Activated T-helper 17 cell treated with anti-CD3 and anti-CD28 coated beads, Interleukin-2, amount 50 U/mL, for 72 hours (primary cell): ENCODE measurements at regions not wholly inside any gene's neighbourhood (a gene's known extent, or its start where the extent isn't known, plus 50 kb on each side); places are given as distances from the start of the nearest gene placed in this dataset.

ENCODE experiments used
- ATAC-seq: fragments of 150-1000 bp; cut with Tn5 transposase; replicated peaks from 2 replicates; pipeline ENCODE4 v1.10.0; 2021; ENCODE audit warnings: mild to moderate bottlenecking, moderate library complexity
- H3K27ac Mint-ChIP-seq: one replicate; pipeline ENCODE4 v1.8.0; 2022; ENCODE audit warnings: mixed read lengths
- H3K27me3 Mint-ChIP-seq: one replicate; pipeline ENCODE4 v1.8.0; 2022; ENCODE audit warnings: mixed read lengths
- H3K36me3 Mint-ChIP-seq: one replicate; pipeline ENCODE4 v1.8.0; 2022; ENCODE audit warnings: low read depth, mild to moderate bottlenecking, mixed read lengths
- H3K4me1 Mint-ChIP-seq: one replicate; pipeline ENCODE4 v1.8.0; 2022; ENCODE audit warnings: mixed read lengths
- H3K4me3 Mint-ChIP-seq: one replicate; pipeline ENCODE4 v1.8.0; 2022; ENCODE audit warnings: mild to moderate bottlenecking, mixed read lengths
- H3K9me3 Mint-ChIP-seq: one replicate; pipeline ENCODE4 v1.8.0; 2022; ENCODE audit warnings: mixed read lengths

- Mint-ChIP-seq H3K4me1 (no peaks in the 10 kb centered on the region), H3K36me3 (no peaks in the 10 kb centered on the region), H3K4me3 (no peak overlapping the region), H3K27me3 (no peaks in the 10 kb centered on the region), H3K27ac (no peak overlapping the region), H3K9me3 (peaks cover 14% of the 10 kb centered on the region)
- no peak for ATAC-seq
These were observed 209.8 kb upstream of the CTAGE1 start for GRCh38 chr18:22627506-22627905.

GRCh38 chr18:22628795-22629510, 211.2 kb upstream of the CTAGE1 start:
- Mint-ChIP-seq H3K4me1 (no peaks in the 10 kb centered on the region), H3K36me3 (no peaks in the 10 kb centered on the region), H3K4me3 (no peak overlapping the region), H3K9me3 (peaks cover 7% of the 10 kb centered on the region), H3K27ac (no peak overlapping the region), H3K27me3 (no peaks in the 10 kb centered on the region)
- ATAC-seq = no peak

- ATAC-seq = no peak
- peaks cover 6% of the 10 kb centered on the region for H3K9me3 Mint-ChIP-seq
- no peaks in the 10 kb centered on the region for H3K36me3 Mint-ChIP-seq
- no peak overlapping the region for H3K4me3 Mint-ChIP-seq
- H3K27me3 Mint-ChIP-seq = no peaks in the 10 kb centered on the region
- no peak overlapping the region for H3K27ac Mint-ChIP-seq
- no peaks in the 10 kb centered on the region for H3K4me1 Mint-ChIP-seq
These were observed 213.3 kb upstream of the CTAGE1 start for GRCh38 chr18:22630980-22631379.

- H3K4me3 Mint-ChIP-seq = no peak overlapping the region
- H3K27ac Mint-ChIP-seq = no peak overlapping the region
- peaks cover 9% of the 10 kb centered on the region for H3K9me3 Mint-ChIP-seq
- H3K27me3 Mint-ChIP-seq = no peaks in the 10 kb centered on the region
- H3K4me1 Mint-ChIP-seq = no peaks in the 10 kb centered on the region
- no peaks in the 10 kb centered on the region for H3K36me3 Mint-ChIP-seq
- no peak for ATAC-seq
These were observed 214.5 kb upstream of the CTAGE1 start for GRCh38 chr18:22632191-22632590.

- Mint-ChIP-seq H3K36me3 (no peaks in the 10 kb centered on the region), H3K27me3 (no peaks in the 10 kb centered on the region), H3K4me1 (no peaks in the 10 kb centered on the region), H3K9me3 (peaks cover 19% of the 10 kb centered on the region), H3K27ac (no peak overlapping the region), H3K4me3 (no peak overlapping the region)
- ATAC-seq = no peak
These were observed 216.7 kb upstream of the CTAGE1 start for GRCh38 chr18:22634464-22634863.

- peaks cover 19% of the 10 kb centered on the region for H3K9me3 Mint-ChIP-seq
- H3K36me3 Mint-ChIP-seq = no peaks in the 10 kb centered on the region
- no peaks in the 10 kb centered on the region for H3K4me1 Mint-ChIP-seq
- H3K27me3 Mint-ChIP-seq = no peaks in the 10 kb centered on the region
- H3K27ac Mint-ChIP-seq = no peak overlapping the region
- no peak overlapping the region for H3K4me3 Mint-ChIP-seq
- no peak for ATAC-seq
These were observed 220.1 kb upstream of the CTAGE1 start for GRCh38 chr18:22637787-22638186.

- ATAC-seq = no peak
- no peak overlapping the region for H3K4me3 Mint-ChIP-seq
- H3K9me3 Mint-ChIP-seq = peaks cover 19% of the 10 kb centered on the region
- H3K27me3 Mint-ChIP-seq = no peaks in the 10 kb centered on the region
- no peak overlapping the region for H3K27ac Mint-ChIP-seq
- no peaks in the 10 kb centered on the region for H3K4me1 Mint-ChIP-seq
- H3K36me3 Mint-ChIP-seq = no peaks in the 10 kb centered on the region
These were observed 221.3 kb upstream of the CTAGE1 start for GRCh38 chr18:22639026-22639463.

- Mint-ChIP-seq H3K4me1 (no peaks in the 10 kb centered on the region), H3K4me3 (no peak overlapping the region), H3K27me3 (no peaks in the 10 kb centered on the region), H3K9me3 (peaks cover 19% of the 10 kb centered on the region), H3K27ac (no peak overlapping the region), H3K36me3 (no peaks in the 10 kb centered on the region)
- ATAC-seq = no peak
These were observed 221.8 kb upstream of the CTAGE1 start for GRCh38 chr18:22639561-22639960.

- Mint-ChIP-seq H3K27ac (no peak overlapping the region), H3K9me3 (peaks cover 19% of the 10 kb centered on the region), H3K27me3 (no peaks in the 10 kb centered on the region), H3K4me1 (no peaks in the 10 kb centered on the region), H3K4me3 (no peak overlapping the region), H3K36me3 (no peaks in the 10 kb centered on the region)
- ATAC-seq = no peak
These were observed 222.6 kb upstream of the CTAGE1 start for GRCh38 chr18:22640281-22640842.

GRCh38 chr18:22641958-22642357, 224.2 kb upstream of the CTAGE1 start:
- Mint-ChIP-seq H3K27me3 (no peaks in the 10 kb centered on the region), H3K4me3 (no peak overlapping the region), H3K4me1 (no peaks in the 10 kb centered on the region), H3K9me3 (peaks cover 14% of the 10 kb centered on the region), H3K36me3 (no peaks in the 10 kb centered on the region), H3K27ac (no peak overlapping the region)
- ATAC-seq = no peak

- Mint-ChIP-seq H3K27me3 (no peaks in the 10 kb centered on the region), H3K36me3 (no peaks in the 10 kb centered on the region), H3K9me3 (peaks cover 6% of the 10 kb centered on the region), H3K4me1 (no peaks in the 10 kb centered on the region), H3K4me3 (no peak overlapping the region), H3K27ac (no peak overlapping the region)
- no peak for ATAC-seq
These were observed 226.0 kb upstream of the CTAGE1 start for GRCh38 chr18:22643731-22644130.

GRCh38 chr18:22650247-22650646, 232.5 kb upstream of the CTAGE1 start:
- H3K27ac Mint-ChIP-seq = no peak overlapping the region
- no peak for ATAC-seq
- H3K4me3 Mint-ChIP-seq = no peak overlapping the region
- peaks cover 16% of the 10 kb centered on the region for H3K9me3 Mint-ChIP-seq
- peaks cover 10% of the 10 kb centered on the region for H3K27me3 Mint-ChIP-seq
- H3K4me1 Mint-ChIP-seq = no peaks in the 10 kb centered on the region
- no peaks in the 10 kb centered on the region for H3K36me3 Mint-ChIP-seq

GRCh38 chr18:22657619-22658018, 239.9 kb upstream of the CTAGE1 start:
- no peak for ATAC-seq
- Mint-ChIP-seq H3K4me1 (no peaks in the 10 kb centered on the region), H3K36me3 (no peaks in the 10 kb centered on the region), H3K9me3 (peaks cover 35% of the 10 kb centered on the region), H3K4me3 (no peak overlapping the region), H3K27ac (no peak overlapping the region), H3K27me3 (peaks cover 10% of the 10 kb centered on the region)

GRCh38 chr18:22658318-22658717, 240.6 kb upstream of the CTAGE1 start:
- peaks cover 37% of the 10 kb centered on the region for H3K9me3 Mint-ChIP-seq
- no peak overlapping the region for H3K27ac Mint-ChIP-seq
- no peak for ATAC-seq
- no peaks in the 10 kb centered on the region for H3K36me3 Mint-ChIP-seq
- no peak overlapping the region for H3K4me3 Mint-ChIP-seq
- peaks cover 10% of the 10 kb centered on the region for H3K27me3 Mint-ChIP-seq
- no peaks in the 10 kb centered on the region for H3K4me1 Mint-ChIP-seq

- no peak for ATAC-seq
- H3K4me3 Mint-ChIP-seq = no peak overlapping the region
- H3K9me3 Mint-ChIP-seq = peaks cover 18% of the 10 kb centered on the region
- H3K36me3 Mint-ChIP-seq = no peaks in the 10 kb centered on the region
- H3K27ac Mint-ChIP-seq = no peak overlapping the region
- H3K4me1 Mint-ChIP-seq = no peaks in the 10 kb centered on the region
- no peaks in the 10 kb centered on the region for H3K27me3 Mint-ChIP-seq
These were observed 245.7 kb upstream of the CTAGE1 start for GRCh38 chr18:22663378-22663777.
